OCI-LY3 (cell line): ENCODE measurements at regions not wholly inside any gene's neighbourhood (a gene's known extent, or its start where the extent isn't known, plus 50 kb on each side); places are given as distances from the start of the nearest gene placed in this dataset.

Experiments
- EZH2phosphoT487 ChIP-seq: fragments of 200-600 bp; shearing (Covaris generic); IDR thresholded peaks from 2 replicates; pipeline ENCODE4 v1.6.1; 2018; ENCODE audit warnings: antibody characterized with exemption, mixed run types, low read depth
- TF ChIP-seq, protein P1 (sequence below): fragments of 200-600, 300-600 bp; sonication (generic); IDR thresholded peaks from 2 replicates; pipeline ENCODE4 v1.5.1; 2014; ENCODE audit warnings: antibody characterized with exemption, low read length, low read depth

- TF ChIP-seq EZH2phosphoT487: no peak
- TF ChIP-seq, protein P1, sequence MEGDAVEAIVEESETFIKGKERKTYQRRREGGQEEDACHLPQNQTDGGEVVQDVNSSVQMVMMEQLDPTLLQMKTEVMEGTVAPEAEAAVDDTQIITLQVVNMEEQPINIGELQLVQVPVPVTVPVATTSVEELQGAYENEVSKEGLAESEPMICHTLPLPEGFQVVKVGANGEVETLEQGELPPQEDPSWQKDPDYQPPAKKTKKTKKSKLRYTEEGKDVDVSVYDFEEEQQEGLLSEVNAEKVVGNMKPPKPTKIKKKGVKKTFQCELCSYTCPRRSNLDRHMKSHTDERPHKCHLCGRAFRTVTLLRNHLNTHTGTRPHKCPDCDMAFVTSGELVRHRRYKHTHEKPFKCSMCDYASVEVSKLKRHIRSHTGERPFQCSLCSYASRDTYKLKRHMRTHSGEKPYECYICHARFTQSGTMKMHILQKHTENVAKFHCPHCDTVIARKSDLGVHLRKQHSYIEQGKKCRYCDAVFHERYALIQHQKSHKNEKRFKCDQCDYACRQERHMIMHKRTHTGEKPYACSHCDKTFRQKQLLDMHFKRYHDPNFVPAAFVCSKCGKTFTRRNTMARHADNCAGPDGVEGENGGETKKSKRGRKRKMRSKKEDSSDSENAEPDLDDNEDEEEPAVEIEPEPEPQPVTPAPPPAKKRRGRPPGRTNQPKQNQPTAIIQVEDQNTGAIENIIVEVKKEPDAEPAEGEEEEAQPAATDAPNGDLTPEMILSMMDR: no peak
Observed at GRCh38 chr14:42931308-42931707, 1324.6 kb downstream of the LRFN5 start.
